ENCODE measurements at regions not wholly inside any gene's neighbourhood (a gene's known extent, or its start where the extent isn't known, plus 50 kb on each side); places are given as distances from the start of the nearest gene placed in this dataset.

- TF ChIP-seq ZNF639 (CRISPR knock-in tag; conservative IDR thresholded peaks at IDR 0.05 in 1 of 2, IDR thresholded peaks at IDR 0.05 in 1 of 2), result 0 out of 4 replicates have a peak, but pooled peaks of 1 of the 2 experiments have one; percentile 40
- TF ChIP-seq ZNF740 (CRISPR knock-in tag; IDR thresholded peaks at IDR 0.05), result no peak
- TF ChIP-seq ZNF740 (tag; IDR thresholded peaks at IDR 0.05), result no peak
- TF ChIP-seq MEIS2 (IDR thresholded peaks at IDR 0.05; ENCODE audit: partially characterized antibody), result peak; percentile 90
- TF ChIP-seq CLOCK (CRISPR knock-in tag; IDR thresholded peaks at IDR 0.05; ENCODE audit: borderline replicate concordance), result no peak
- peak; percentile 66 for TF ChIP-seq CBFA2T3 (IDR thresholded peaks at IDR 0.05)
- TF ChIP-seq ZNF253 (CRISPR knock-in tag; conservative IDR thresholded peaks at IDR 0.05), result no peak
- TF ChIP-seq YY1 (IDR thresholded peaks at IDR 0.05; ENCODE audit: borderline replicate concordance in 1 of 3, control insufficient read depth in 1 of 3, extremely low read depth in 1 of 3, insufficient read depth in 3 of 3, insufficient read length in 1 of 3, insufficient replicate concordance in 2 of 3, low read depth in 1 of 3, low read length in 2 of 3), result peak in 1 of 3 experiments; percentile 43
- TF ChIP-seq MAFF (IDR thresholded peaks at IDR 0.05; ENCODE audit: low read length), result peak; percentile 37; the same call in 1 of the 2 replicates
- no peak for TF ChIP-seq RBM14 (IDR thresholded peaks at IDR 0.05; ENCODE audit: borderline replicate concordance, insufficient read depth, low read depth, low read length)
- 0 out of 2 replicates have a peak, but pooled peaks have one; percentile 3 for TF ChIP-seq TEAD2 (tag; IDR thresholded peaks at IDR 0.05)
- peak; percentile 65; the same call in 1 of the 2 replicates for TF ChIP-seq EP300 (IDR thresholded peaks at IDR 0.05; ENCODE audit: low read length)
- no peak for TF ChIP-seq FOSL1 (tag; conservative IDR thresholded peaks at IDR 0.05)
- no peak for TF ChIP-seq TAF15 (IDR thresholded peaks at IDR 0.05; ENCODE audit: low read depth, low read length)
- 0 out of 4 replicates have a peak, but pooled peaks of 1 of the 2 experiments have one; percentile 13 for TF ChIP-seq FOXK2 (conservative IDR thresholded peaks at IDR 0.05 in 1 of 2, IDR thresholded peaks at IDR 0.05 in 1 of 2; ENCODE audit: low read depth in 2 of 2)
- TF ChIP-seq, protein P1, sequence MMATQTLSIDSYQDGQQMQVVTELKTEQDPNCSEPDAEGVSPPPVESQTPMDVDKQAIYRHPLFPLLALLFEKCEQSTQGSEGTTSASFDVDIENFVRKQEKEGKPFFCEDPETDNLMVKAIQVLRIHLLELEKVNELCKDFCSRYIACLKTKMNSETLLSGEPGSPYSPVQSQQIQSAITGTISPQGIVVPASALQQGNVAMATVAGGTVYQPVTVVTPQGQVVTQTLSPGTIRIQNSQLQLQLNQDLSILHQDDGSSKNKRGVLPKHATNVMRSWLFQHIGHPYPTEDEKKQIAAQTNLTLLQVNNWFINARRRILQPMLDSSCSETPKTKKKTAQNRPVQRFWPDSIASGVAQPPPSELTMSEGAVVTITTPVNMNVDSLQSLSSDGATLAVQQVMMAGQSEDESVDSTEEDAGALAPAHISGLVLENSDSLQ (IDR thresholded peaks at IDR 0.05), result peak; percentile 66
- TF ChIP-seq MNT (conservative IDR thresholded peaks at IDR 0.05), result peak in 1 of 2 experiments; percentile 66; a peak in 1 of 4 replicates
- TF ChIP-seq SMAD4 (CRISPR knock-in tag; conservative IDR thresholded peaks at IDR 0.05), result peak; percentile 37; the same call in 1 of the 2 replicates
- no peak for TF ChIP-seq TAF1 (IDR thresholded peaks at IDR 0.05; ENCODE audit: control insufficient read depth, extremely low read depth, insufficient read depth, low read length, severe bottlenecking)
Measured at GRCh38 chr20:22928679-22929078, 106.4 kb upstream of the SSTR4 start (continued).

All from K562 (cell line).